Right lung (tissue), 2 donors: ENCODE measurements at regions not wholly inside any gene's neighbourhood (a gene's known extent, or its start where the extent isn't known, plus 50 kb on each side); places are given as distances from the start of the nearest gene placed in this dataset.

Source experiments
- DNase-seq, 2 donors: peaks; one replicate each; pipeline ENCODE4 v3.0.0-alpha.2; 2013

DNA sequence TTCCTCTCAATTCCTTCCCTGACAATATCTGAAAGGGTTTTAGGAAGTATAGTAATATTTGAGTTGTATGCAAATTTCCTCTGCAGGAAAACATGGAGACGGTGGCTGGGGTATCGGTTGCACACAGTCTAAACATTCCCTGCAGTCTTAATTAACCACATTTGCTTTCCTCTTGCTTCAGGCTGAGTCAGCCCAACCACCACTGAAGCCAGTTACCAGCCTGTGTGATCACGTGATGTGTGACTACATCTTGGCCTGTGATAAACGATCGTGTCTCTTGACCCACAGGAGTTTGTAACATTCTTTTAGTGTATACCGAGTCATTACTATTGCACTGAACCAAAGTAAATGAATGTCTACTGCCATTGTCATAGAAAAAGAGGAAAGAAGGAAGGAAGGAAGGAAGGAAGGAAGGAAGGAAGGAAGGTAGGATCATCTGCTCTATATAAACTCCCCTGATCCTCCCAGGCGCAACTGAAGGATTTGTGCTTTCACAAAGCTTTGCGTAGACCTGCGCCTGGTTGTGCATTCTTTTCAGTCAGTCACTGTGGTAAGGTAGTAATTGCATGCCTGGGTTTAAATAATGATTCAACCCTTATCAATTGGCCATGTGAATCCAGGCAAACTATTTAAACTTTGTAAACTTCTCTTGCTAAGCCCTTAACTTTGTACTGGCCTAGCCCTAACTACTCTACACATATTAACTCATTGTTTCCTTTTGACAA, 280.6 kb upstream of the SALL1 start:
- no peak for DNase-seq

DNA sequence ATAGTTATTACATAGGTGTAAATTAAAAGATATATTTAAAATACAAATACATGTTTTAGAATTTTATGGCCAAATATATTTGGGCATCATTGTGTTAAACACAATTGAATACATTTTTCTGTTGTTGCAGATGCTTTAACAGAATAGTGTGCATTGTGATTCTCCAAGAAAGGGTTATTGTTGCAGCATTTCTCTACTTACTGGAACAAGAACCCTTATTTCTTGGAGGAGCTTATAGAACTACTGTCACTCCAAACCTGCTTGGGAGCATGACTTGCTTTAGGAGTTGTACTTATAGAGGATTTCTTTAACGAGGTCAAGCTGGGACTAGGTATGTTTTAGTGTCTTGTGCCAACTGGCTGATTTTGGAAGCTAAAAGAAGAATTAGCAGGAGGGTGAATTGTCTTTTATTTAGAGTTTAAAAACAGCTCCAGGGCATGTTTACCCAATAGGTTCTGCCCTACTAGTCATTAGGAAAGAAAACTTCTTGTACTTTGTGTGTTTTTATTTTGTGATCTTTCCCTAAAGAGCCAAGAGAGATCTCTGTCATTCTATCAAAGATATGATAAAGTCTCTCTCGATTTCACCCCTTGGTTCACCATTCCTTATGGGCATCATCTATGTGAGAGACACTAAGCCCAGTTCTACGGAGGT, 279.8 kb upstream of the SALL1 start:
- DNase-seq: no peak

DNA sequence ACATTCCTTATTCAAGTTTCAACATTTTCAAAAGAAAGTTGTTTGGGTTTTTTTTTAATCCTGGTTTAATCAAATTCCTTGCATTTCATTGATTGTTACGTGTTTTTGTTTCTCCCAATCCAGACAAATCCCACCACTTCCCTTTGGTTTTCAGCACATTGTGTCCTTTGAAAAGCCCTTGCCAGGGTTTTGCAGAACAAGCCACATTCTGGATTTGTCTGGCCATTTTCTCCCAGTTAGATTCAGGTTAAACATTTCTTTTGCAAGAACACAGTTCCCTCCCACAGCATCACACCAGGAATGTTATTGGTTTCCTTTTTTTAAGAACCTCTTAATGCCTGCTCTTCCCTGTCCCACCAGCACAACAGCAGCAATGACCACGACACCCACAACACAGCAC, 278.0 kb upstream of the SALL1 start:
- no peak for DNase-seq

DNA sequence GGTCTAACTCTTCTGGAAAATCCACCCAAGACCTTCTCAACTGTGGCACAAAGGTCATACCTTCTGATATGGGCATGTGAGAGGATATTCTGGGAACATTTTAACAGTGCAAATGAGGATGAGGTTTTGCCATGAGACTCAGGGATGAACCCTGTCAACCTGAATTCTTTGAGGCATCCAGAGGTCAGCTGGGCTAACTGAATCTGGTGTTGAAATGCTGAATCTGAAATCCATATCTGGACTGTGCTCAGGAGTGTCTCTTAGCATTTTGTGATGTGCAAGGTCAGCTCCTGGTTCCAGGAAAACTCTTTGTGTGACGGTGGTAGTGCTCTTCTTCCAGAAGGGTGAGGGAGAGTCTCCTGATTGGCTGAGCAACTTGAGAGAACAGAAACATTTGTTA, 276.0 kb upstream of the SALL1 start:
- no peak for DNase-seq

DNA sequence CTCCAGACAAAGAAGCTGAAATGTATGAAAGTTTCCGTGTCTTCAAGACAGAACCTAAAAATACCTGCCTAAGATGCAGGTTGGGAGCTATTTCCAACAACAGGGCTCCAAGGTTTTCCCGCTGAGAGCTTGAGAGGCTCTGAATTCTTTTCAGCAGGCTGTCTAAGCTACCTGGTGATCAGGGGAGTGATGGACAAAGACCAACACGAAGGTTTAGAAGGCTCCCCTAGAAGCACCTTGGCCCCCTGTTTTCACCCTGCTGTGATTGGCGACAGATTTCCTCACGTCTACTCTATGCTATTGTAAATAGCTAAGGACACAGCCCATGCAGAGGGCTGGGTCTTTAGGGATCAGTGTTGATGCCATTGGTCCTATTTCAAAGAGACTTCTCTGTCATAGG, 275.2 kb upstream of the SALL1 start:
- DNase-seq: no peak

DNA sequence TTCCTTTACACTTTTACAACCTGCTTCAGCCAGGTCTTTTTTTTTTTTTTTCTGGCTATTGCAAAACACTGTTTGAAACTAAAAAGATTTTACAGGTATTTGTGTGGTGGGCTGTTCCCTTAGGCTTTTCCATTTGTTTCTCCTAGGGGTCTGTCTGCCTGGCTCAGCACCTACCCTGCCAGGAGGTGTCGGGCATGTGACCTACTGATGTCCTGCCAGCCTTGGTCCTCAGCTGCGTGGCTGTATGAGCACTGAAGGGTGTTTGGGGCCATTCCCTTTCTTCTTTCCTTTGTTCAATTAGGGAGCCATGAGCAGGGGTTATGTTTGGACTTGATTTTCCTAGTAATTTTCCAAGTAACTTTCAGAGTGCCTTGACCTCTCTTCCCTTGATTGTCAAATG, 269.2 kb upstream of the SALL1 start:
- no peak for DNase-seq

DNA sequence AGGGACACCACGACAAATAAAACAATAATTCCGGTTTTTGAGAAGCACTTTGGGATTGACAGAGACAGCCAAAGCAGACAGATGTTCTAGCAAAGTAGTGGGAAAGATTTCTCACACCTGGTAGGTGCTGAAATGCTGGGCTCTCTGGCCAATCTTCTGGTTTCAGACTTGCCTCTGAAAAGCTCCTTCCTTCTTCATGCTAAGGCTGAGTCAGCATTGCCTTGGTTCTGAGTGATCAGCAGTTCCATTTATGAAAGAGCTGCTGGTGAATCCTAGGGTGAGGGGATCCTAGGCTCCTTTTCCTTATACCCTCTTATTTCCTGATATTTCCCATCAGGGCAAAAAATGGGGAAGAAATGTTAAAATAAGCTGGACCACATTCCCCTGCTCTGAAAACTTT, 268.7 kb upstream of the SALL1 start:
- no peak for DNase-seq

DNA sequence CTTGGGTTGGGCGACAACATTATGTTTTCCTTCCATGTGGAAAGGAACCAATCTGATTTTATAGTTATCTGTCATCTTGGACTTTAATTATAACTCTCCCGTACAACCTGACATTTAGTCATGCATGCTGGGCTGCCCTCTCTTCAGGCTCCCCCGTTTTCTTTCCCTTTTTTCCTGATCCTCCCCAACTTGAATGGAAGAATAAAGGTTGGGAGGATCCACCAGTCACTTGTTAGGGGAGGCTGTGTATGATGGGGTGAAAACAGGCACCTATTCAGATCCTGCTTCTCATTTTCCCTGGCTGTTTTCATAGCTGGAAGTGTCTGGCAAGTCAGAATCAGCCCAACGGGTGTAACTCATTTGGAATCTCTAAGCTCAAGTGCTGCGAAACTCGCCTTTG, 267.2 kb upstream of the SALL1 start:
- DNase-seq: no peak

DNA sequence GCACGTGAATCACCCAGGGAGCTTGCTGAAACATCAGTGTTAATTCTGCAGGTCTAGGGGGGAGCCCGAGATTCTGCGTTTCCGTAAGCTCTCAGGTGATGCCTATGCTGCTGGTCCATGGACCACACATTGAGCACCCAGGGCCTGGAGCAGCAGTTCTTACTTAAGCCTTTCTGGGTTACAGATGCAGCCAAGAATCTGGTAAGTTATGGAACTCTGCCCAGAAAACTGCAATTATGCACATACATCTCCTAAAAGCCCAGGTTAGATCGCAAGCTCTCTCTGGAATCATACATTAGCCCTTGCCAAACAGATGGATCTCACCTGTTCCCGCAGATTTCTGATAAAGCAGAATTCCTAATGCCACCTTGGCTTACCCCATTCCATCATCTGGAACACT, 265.9 kb upstream of the SALL1 start:
- no peak for DNase-seq

DNA sequence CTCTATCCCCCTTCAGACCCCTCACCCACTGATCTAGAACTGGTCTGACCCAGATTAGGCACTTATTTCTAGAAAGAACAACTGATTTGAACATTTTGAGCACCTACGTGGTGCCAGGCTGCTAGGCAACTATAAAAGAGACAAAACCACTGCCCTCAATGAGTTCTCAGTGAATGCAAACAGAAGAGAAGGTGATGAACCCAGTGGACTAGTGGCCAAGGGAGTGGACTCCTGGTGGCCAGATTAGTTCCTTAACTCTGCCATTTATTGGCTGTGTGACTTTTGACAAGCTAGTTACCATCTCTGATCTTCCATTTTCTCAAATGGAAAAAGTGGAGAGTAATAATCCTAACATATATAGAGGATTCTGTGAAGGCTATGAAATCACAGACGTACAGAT, 259.1 kb upstream of the SALL1 start:
- DNase-seq: no peak

DNA sequence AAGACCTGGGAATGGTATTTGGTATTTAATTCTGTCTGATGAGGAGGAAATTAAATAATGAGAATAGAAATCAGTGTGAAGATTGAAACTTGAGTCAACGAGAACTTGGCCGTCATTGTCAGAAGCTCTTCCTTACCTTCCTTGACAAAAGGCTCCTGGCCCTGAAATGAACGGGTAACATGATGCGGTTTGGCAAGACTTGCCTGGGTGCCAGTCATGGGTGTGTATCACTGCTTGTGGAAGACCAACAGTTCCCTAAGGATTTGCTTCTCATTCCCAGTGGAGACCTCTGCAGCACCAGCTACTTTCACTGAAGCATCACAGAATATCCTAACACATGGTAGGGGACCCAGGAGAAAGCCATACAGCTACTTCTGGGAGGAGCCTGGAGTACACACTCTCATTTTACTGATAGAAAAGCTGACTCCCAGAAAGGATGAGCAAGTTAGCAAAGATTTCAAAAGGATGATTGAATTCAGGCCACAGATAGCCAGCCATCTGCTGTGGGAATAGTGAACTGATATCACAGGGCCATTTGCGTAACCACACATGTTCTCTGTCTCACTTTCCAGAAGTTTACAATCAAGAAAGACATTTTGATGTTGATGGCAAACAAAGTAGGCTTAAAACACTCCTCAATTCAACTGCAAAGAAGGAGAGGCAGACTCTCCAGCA, 258.1 kb upstream of the SALL1 start:
- DNase-seq: no peak

DNA sequence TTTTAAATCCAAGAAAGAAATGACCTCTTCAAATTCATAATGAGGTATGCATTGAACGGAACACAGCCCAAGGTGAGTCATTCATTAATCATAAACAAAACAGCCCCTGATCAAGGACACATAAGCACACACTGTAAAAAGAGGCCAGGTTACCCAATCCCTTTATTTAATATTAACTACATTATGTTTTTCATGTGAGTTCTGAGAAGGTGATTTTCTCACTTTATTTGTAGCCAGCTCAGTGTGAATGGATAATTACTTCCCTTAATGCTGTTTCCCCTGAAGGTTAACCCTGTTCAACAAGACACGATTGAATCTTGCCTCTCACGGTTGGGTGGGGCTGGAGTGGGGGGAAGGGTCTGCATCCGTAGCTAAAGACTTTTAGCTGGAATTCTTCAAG, 257.3 kb upstream of the SALL1 start:
- DNase-seq: no peak

DNA sequence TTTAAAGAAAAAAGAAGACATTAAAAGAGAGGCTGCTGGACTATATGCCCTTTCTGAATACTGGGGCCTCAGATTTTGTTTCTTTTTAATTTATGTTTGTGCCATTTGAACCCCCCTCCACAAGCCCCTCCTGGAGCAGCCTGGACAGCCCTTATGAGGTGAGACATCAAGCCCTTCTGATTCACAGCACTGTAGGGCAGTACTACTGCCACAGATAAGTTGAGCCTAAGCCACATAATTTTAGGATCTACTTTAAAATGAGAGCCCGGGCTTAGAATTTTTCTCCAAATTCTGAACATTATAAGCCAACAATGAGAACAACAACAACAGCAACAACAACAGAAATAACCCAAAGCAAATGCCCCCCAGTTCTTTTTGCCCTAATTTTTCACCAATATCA, 256.9 kb upstream of the SALL1 start:
- DNase-seq: no peak

DNA sequence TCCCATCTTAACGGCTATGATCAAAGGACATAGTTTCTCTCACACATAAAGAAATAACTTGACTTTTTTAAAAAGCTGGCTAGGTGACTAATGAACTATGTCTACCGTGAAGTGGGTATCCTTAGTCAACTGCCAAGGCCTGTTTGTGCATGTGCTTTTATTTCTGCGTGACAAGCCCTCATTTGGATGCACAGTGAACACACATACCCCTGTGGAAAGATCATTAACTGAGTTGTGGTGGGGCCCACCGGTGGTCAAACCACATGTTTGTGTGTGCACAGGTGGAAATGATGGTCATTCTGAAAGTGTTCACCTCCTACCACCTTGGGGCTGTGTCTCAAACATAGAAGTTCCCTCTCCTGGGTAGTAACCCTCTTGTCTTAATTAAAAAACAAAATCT, 256.1 kb upstream of the SALL1 start:
- no peak for DNase-seq

DNA sequence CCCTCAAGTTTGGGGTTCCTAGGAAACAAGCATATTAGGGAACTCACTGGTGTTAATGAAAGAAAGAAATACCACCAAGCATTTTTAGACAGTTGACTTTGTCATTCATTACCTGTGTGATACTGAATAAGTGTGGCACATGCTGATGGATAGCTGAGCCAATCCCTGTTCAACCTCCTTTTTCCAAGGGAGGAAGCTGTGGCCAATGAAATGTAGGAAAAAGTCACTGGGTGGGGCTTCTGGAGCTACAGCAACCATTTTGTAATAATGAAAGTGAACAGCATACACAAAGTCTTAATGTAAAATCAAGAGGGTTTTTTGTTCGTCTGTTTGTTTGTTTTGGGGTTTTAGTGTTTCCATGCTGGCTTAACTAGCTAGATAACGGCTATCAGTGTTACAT, 254.3 kb upstream of the SALL1 start:
- DNase-seq: no peak

DNA sequence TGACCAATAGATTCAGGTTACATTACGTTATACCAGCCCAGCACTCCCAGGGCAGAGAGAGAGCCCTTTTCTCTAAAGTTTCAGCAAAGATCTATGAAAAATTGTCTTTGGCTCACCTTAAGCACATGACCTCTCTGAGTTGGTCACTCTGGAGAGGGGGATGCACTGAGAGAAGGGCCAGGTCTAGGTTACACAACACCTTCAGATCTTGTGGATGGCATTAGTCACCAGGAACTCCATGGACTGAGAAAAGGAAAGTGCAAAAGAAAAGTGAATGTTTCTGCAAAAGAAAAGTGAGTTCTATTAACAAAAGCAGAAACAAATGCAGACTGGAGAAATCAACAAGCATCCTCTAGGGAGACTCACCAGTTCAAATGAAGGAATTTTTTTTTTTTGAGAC, 253.3 kb upstream of the SALL1 start:
- no peak for DNase-seq

DNA sequence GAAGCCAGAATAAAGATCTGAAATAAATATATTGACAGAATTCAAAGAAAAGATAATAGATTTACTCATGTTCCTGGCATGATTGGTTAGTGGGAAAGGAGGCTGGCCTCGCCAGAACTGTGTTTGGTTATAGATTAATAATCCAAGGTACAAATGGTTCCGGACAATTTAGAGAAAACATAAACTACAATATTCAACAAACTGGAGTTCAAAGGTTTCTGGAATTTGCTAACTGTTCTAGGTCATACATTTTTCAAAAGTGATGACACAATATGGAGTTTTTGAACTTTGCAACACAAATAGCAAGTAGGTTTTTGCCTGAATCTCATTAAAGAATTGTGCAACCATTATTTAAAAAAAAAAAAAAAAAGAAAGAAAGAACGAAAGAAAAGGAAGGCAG, 251.7 kb upstream of the SALL1 start:
- DNase-seq: no peak

DNA sequence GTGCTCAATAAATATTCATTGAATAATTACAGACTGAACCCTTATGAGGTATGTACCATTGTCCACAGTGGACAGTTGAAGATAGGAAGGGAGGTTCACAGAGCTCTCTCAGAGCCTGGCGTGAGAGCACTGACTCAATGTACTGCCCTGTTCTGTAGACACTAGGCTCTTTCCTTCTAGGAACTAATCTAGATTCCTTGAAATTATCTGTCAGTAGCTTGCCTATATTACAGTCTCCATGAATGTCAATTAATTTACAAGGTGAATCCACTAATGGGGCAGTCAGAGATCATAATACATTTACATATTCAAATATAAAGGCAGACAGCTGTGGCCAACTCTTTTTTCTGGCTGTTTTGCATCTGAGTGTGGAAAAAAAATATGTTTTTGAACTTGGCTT, 251.2 kb upstream of the SALL1 start:
- no peak for DNase-seq

DNA sequence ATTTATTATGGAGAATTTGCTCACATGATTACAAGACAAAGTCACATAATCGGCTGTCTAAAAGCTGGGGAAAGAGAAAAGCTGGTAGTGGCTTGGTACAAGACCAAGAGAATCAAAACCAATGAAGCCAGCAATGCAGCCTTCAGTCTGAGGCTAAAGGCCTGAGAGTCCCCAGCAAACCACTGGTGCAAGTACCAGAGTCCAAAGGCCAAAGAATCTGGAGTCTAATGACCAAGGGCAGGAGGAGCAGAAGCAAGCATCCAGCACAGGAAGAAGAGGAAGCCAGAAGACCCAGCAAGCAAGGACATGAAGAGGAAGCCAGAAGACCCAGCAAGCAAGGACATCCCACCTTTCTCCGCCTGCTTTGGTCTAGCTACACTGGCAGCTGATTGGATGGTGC, 250.6 kb upstream of the SALL1 start:
- DNase-seq: no peak

DNA sequence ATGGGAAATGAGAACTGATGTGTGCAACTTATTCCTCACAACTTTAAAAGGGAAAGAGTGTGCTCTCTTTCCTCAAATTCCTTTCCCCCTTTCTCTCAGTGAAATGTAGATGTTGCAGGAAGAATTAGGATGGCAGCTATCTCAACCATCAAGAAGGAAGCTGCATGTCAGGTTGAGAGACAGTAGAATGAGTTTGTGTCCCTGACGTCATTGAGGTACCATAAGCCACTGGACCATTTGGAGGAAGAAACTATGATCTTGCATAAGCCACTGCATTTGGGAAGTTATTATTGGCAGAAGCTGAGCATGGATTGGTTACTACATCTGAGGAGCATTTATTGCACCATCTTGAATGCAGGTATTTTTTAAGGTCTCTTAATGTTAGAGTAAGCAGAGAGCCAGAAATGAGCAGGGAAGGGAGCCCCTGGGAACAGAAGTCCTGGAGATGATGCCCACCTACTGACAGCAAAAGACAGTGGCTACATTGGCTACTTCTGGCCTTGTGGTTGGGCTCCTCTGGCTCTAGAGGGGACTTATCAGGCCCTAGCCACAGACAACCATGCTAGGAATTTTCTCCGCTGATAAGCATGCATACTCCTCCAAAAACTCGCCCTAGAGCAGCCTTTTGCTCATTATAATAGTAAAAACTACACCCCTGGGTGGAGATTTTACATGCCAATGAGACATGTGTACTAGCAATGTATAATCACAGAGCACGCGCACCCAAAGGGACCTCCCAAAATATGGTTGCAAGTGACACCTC, 249.0 kb upstream of the SALL1 start:
- DNase-seq: no peak

DNA sequence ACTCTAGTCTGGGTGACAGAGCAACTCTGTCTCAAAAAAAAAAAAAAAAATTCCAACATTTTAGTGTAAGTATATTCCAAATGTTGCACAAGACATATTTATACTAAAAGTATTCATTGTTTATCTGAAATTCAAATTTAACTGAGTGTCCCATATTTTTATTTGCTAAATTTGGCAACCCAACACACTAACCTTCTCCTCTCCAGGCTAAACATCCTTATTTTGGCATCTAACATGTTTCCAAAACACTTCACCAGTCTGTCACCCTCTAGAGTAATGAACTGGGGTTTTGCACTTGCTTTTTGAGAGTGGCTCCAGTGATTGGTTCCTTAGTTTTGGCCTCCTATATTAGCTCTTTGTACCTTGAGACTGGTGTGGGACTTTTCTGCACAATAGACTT, 243.4 kb upstream of the SALL1 start:
- DNase-seq: no peak

DNA sequence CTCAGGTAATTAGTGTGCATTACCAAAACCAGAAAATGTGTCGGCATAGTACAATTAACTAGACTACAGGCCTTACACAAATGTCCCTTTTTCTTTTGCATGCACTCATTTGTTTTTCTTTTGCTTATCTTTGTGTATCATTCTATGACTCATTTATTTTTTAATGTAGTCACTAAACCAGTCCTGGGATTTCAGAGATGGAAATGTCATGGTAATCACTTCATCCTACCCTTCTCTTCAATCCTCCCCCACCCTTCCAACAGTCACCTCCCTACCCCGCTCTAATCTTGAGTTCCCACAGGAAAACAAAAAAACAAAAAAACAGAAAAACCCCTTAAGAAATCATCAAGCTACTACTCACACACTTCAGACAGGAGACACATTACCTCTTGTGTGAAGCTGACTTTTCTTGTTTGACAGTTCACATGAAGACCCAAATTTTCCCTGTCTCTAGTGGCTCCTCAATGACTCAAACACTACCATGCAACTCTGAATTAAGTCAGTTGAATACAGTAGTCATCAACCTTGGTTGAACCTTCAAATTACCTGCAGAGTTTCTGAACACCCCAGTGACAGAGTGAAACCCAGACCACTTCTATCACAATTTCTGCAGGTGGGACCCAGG, 242.4 kb upstream of the SALL1 start:
- DNase-seq: no peak
